IPS-15b (cell line): ENCODE measurements at regions not wholly inside any gene's neighbourhood (a gene's known extent, or its start where the extent isn't known, plus 50 kb on each side); places are given as distances from the start of the nearest gene placed in this dataset.

Source experiments
- H3K27me3 ChIP-seq: one replicate; pipeline ENCODE4 v1.6.1; 2013; ENCODE audit warnings: low read length; ENCODE audit not compliant: control insufficient read depth, insufficient read depth
- H3K36me3 ChIP-seq: one replicate; pipeline ENCODE4 v1.6.1; 2013; ENCODE audit warnings: low read length; ENCODE audit not compliant: control insufficient read depth, insufficient read depth
- H3K4me1 ChIP-seq: one replicate; pipeline ENCODE4 v1.6.1; 2013; ENCODE audit warnings: mild to moderate bottlenecking, low read length; ENCODE audit not compliant: control insufficient read depth, insufficient read depth
- H3K4me3 ChIP-seq: one replicate; pipeline ENCODE4 v1.5.1; 2013; ENCODE audit warnings: low read depth, low read length
- H3K9ac ChIP-seq: one replicate; pipeline ENCODE4 v1.6.1; 2013; ENCODE audit warnings: low read depth, mild to moderate bottlenecking, low read length
- H3K9me3 ChIP-seq: one replicate; pipeline ENCODE4 v1.6.1; 2013; ENCODE audit warnings: mild to moderate bottlenecking, low read length; ENCODE audit not compliant: control insufficient read depth, insufficient read depth

- Histone ChIP-seq H3K4me3 (no peak overlapping the region), H3K9ac (no peak overlapping the region), H3K36me3 (no peaks in the 10 kb centered on the region), H3K27me3 (no peaks in the 10 kb centered on the region), H3K9me3 (no peaks in the 10 kb centered on the region), H3K4me1 (no peaks in the 10 kb centered on the region)
Observed at GRCh38 chr4:19401301-19402080, 850.2 kb upstream of the SLIT2 start.

- H3K9ac ChIP-seq, result no peak overlapping the region
- no peaks in the 10 kb centered on the region for H3K27me3 ChIP-seq
- no peaks in the 10 kb centered on the region for H3K4me1 ChIP-seq
- H3K4me3 ChIP-seq, result no peak overlapping the region
- H3K36me3 ChIP-seq, result no peaks in the 10 kb centered on the region
- H3K9me3 ChIP-seq, result no peaks in the 10 kb centered on the region
Observed at GRCh38 chr4:19400820-19401219, 850.9 kb upstream of the SLIT2 start.

- Histone ChIP-seq H3K9ac (no peak overlapping the region), H3K4me1 (no peaks in the 10 kb centered on the region), H3K36me3 (no peaks in the 10 kb centered on the region), H3K27me3 (no peaks in the 10 kb centered on the region), H3K9me3 (no peaks in the 10 kb centered on the region), H3K4me3 (no peak overlapping the region)
Observed at GRCh38 chr4:19399001-19399400, 852.7 kb upstream of the SLIT2 start.

GRCh38 chr4:19386786-19387185 is 864.9 kb upstream of the SLIT2 start:
- Histone ChIP-seq H3K4me1 (no peaks in the 10 kb centered on the region), H3K36me3 (no peaks in the 10 kb centered on the region), H3K4me3 (no peak overlapping the region), H3K9me3 (no peaks in the 10 kb centered on the region), H3K27me3 (no peaks in the 10 kb centered on the region), H3K9ac (no peak overlapping the region)

- no peaks in the 10 kb centered on the region for H3K36me3 ChIP-seq
- H3K9me3 ChIP-seq, result no peaks in the 10 kb centered on the region
- H3K27me3 ChIP-seq, result no peaks in the 10 kb centered on the region
- H3K4me1 ChIP-seq, result no peaks in the 10 kb centered on the region
- H3K9ac ChIP-seq, result no peak overlapping the region
- H3K4me3 ChIP-seq, result no peak overlapping the region
Observed at GRCh38 chr4:19382993-19383756, 868.5 kb upstream of the SLIT2 start.

- H3K4me1 ChIP-seq, result no peaks in the 10 kb centered on the region
- no peaks in the 10 kb centered on the region for H3K36me3 ChIP-seq
- H3K4me3 ChIP-seq, result no peak overlapping the region
- no peak overlapping the region for H3K9ac ChIP-seq
- no peaks in the 10 kb centered on the region for H3K9me3 ChIP-seq
- no peaks in the 10 kb centered on the region for H3K27me3 ChIP-seq
Observed at GRCh38 chr4:19381068-19381467, 870.6 kb upstream of the SLIT2 start.

GRCh38 chr4:19380600-19380999 is 871.1 kb upstream of the SLIT2 start:
- H3K4me3 ChIP-seq, result no peak overlapping the region
- H3K9me3 ChIP-seq, result no peaks in the 10 kb centered on the region
- no peaks in the 10 kb centered on the region for H3K4me1 ChIP-seq
- H3K9ac ChIP-seq, result no peak overlapping the region
- no peaks in the 10 kb centered on the region for H3K27me3 ChIP-seq
- no peaks in the 10 kb centered on the region for H3K36me3 ChIP-seq

- Histone ChIP-seq H3K4me1 (no peaks in the 10 kb centered on the region), H3K4me3 (no peak overlapping the region), H3K27me3 (no peaks in the 10 kb centered on the region), H3K36me3 (no peaks in the 10 kb centered on the region), H3K9me3 (no peaks in the 10 kb centered on the region), H3K9ac (no peak overlapping the region)
Observed at GRCh38 chr4:19379191-19379708, 872.5 kb upstream of the SLIT2 start.

GRCh38 chr4:19375931-19376330 is 875.8 kb upstream of the SLIT2 start:
- Histone ChIP-seq H3K4me3 (no peak overlapping the region), H3K9me3 (no peaks in the 10 kb centered on the region), H3K9ac (no peak overlapping the region), H3K36me3 (no peaks in the 10 kb centered on the region), H3K27me3 (no peaks in the 10 kb centered on the region), H3K4me1 (no peaks in the 10 kb centered on the region)

GRCh38 chr4:19375136-19375804 is 876.4 kb upstream of the SLIT2 start:
- H3K4me3 ChIP-seq, result no peak overlapping the region
- H3K4me1 ChIP-seq, result no peaks in the 10 kb centered on the region
- no peaks in the 10 kb centered on the region for H3K9me3 ChIP-seq
- no peaks in the 10 kb centered on the region for H3K27me3 ChIP-seq
- H3K36me3 ChIP-seq, result no peaks in the 10 kb centered on the region
- no peak overlapping the region for H3K9ac ChIP-seq

- no peaks in the 10 kb centered on the region for H3K9me3 ChIP-seq
- no peaks in the 10 kb centered on the region for H3K36me3 ChIP-seq
- no peaks in the 10 kb centered on the region for H3K4me1 ChIP-seq
- no peak overlapping the region for H3K4me3 ChIP-seq
- no peak overlapping the region for H3K9ac ChIP-seq
- no peaks in the 10 kb centered on the region for H3K27me3 ChIP-seq
Observed at GRCh38 chr4:19372390-19372789, 879.3 kb upstream of the SLIT2 start.
